ENCODE measurements at regions not wholly inside any gene's neighbourhood (a gene's known extent, or its start where the extent isn't known, plus 50 kb on each side); places are given as distances from the start of the nearest gene placed in this dataset.

DNA sequence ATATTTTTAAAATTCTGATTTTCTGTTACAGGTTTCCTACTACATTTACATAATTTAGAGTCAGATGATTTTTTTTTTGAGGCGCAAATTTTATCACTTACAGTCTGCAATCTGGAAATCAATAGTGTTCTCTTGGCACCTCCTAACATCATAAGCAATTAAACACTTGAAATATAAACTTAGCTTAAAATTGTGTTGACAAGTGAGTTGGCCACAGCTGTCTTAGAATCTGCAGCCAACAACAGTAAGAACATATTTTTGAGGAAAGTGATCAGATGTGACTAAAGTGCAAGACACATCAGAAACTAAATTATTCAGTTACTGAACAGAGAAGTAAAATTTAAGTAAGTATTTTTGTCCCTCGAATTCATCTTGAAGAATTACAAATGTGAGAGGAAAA lies 726.7 kb upstream of the LRATD1 start:
- Mint-ChIP-seq H3K4me3 (no peak overlapping the region), H3K9me3 (peaks cover 9% of the 10 kb centered on the region), H3K4me1 (ENCODE audit: low read depth) (no peaks in the 10 kb centered on the region), H3K27ac (no peak overlapping the region), H3K36me3 (ENCODE audit: low read depth) (no peaks in the 10 kb centered on the region), H3K27me3 (no peaks in the 10 kb centered on the region)

DNA sequence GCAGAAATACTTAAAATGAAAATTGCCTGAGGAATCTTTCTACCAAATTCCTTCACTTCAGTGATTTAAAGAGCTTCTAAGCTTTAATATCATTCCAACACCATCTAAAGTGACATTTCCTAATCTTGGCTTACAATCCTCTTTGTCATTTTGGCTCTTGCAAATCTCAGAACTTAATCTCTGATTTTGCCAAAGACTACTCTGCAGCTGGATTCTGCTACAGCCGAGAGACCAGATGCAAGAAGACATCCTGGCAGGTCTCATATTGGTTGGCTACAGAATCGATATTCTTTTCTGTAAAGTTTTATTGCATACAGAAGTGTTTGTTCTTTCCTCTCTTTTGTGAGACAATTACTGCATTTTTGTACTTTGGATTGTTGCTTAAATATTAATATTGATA lies 716.5 kb upstream of the LRATD1 start:
- no peaks in the 10 kb centered on the region for H3K4me1 Mint-ChIP-seq (ENCODE audit: low read depth)
- no peaks in the 10 kb centered on the region for H3K27me3 Mint-ChIP-seq
- no peaks in the 10 kb centered on the region for H3K36me3 Mint-ChIP-seq (ENCODE audit: low read depth)
- no peak overlapping the region for H3K27ac Mint-ChIP-seq
- H3K9me3 Mint-ChIP-seq, result no peaks in the 10 kb centered on the region
- H3K4me3 Mint-ChIP-seq, result no peak overlapping the region

DNA sequence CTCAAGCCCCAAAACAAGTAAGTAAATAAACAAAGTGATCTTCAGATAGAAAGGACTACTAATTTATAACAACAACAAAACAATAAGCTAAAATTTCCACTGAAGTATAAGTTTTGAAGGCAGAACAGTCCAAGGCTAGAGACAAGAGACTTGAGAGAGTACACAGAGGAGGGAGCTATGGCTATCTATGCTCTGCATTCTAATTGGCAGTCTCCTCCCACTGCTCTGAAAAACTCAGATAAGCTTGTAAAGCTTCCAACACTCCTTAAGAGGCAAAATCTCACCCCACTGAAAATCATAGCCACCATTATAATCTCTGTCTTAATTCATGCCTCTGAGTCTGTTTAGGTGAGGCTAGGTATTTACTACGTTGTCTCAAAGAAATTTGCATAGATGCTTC lies 714.6 kb upstream of the LRATD1 start:
- Mint-ChIP-seq H3K4me3 (no peak overlapping the region), H3K27me3 (no peaks in the 10 kb centered on the region), H3K27ac (no peak overlapping the region), H3K9me3 (peaks cover 7% of the 10 kb centered on the region), H3K4me1 (ENCODE audit: low read depth) (no peaks in the 10 kb centered on the region), H3K36me3 (ENCODE audit: low read depth) (no peaks in the 10 kb centered on the region)

DNA sequence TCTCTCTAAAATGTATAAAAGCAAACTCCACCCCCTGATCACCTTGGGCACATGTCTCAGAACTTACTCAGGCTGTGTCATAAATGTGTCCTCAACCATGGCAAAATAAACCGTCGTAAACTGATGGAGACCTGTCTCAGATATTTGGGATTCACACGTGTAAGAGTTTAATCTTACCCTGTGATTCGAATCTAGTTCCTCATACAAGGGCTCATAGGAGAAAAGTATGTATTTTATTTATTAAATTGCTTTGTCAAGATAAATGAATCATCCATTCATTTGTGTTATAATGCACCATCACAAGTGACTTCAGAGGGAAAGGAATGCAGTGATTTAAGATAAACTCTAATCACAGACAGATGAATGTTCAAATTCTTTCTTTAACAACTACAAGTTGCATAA lies 712.5 kb upstream of the LRATD1 start:
- H3K4me1 Mint-ChIP-seq (ENCODE audit: low read depth), result no peaks in the 10 kb centered on the region
- H3K36me3 Mint-ChIP-seq (ENCODE audit: low read depth), result no peaks in the 10 kb centered on the region
- no peak overlapping the region for H3K4me3 Mint-ChIP-seq
- peaks cover 15% of the 10 kb centered on the region for H3K9me3 Mint-ChIP-seq
- no peaks in the 10 kb centered on the region for H3K27me3 Mint-ChIP-seq
- H3K27ac Mint-ChIP-seq, result no peak overlapping the region

DNA sequence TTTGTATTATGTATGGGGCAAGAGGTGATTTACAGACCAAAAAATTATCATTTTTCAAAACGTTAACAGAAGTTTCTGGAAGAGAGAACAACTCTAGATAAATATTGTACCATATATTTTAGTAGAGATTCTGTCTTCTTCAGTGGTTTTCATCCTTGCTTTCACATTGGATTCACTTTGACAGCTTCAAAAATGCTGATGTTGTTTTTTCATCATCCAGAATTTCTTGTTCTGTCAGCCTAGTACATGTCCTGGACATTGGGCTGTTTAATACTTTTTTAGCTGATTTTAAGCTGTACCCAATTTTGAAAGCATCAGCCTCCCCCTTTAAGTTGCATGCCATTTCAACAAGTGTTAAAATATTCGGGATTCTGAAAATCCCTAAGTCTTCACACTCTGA lies 711.3 kb upstream of the LRATD1 start:
- Mint-ChIP-seq H3K27ac (no peak overlapping the region), H3K27me3 (no peaks in the 10 kb centered on the region), H3K4me1 (ENCODE audit: low read depth) (no peaks in the 10 kb centered on the region), H3K4me3 (no peak overlapping the region), H3K36me3 (ENCODE audit: low read depth) (no peaks in the 10 kb centered on the region), H3K9me3 (peaks cover 15% of the 10 kb centered on the region)

DNA sequence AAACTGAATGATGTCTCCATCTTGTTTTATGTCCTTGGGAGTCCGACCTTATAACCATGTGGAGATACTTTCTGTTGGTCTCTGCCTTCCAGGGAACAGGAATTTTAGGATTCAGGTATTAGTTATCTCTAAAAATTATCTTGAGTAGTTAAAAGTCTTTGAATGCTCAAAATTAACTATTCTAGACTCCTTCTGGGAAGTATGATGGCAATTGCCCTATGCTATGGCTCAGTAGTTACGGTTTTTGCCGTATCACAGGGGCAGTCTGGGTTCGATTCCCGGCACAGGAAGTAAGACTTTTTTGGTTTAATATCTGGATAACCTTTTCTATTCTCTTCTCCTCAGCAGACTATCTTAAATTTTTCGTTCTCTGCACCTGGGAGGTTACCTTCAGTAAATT lies 708.7 kb upstream of the LRATD1 start:
- Mint-ChIP-seq H3K27ac (no peak overlapping the region), H3K9me3 (peaks cover 15% of the 10 kb centered on the region), H3K36me3 (ENCODE audit: low read depth) (no peaks in the 10 kb centered on the region), H3K4me3 (no peak overlapping the region), H3K27me3 (no peaks in the 10 kb centered on the region), H3K4me1 (ENCODE audit: low read depth) (no peaks in the 10 kb centered on the region)

DNA sequence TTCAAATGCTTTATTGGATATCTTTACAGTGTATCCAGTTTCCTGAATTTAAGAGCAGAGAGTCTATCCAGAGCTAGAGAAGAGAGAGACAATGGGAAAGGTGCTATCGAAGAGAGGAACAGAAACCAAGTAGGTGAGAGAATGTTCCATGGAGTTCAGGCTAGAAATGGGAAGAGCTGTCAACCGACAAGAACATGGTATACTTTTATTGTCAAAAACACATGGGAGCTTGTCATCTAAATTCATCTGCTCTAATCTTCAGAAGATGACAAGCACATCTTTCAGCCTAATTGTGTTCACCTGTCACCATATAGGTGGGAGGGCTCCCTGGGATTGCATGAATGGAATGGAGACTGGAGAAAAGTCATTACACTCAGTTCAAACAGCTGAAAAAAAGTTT lies 690.4 kb upstream of the LRATD1 start:
- Mint-ChIP-seq H3K9me3 (peaks cover 8% of the 10 kb centered on the region), H3K4me1 (ENCODE audit: low read depth) (no peaks in the 10 kb centered on the region), H3K27ac (no peak overlapping the region), H3K36me3 (ENCODE audit: low read depth) (no peaks in the 10 kb centered on the region), H3K27me3 (no peaks in the 10 kb centered on the region), H3K4me3 (no peak overlapping the region)

DNA sequence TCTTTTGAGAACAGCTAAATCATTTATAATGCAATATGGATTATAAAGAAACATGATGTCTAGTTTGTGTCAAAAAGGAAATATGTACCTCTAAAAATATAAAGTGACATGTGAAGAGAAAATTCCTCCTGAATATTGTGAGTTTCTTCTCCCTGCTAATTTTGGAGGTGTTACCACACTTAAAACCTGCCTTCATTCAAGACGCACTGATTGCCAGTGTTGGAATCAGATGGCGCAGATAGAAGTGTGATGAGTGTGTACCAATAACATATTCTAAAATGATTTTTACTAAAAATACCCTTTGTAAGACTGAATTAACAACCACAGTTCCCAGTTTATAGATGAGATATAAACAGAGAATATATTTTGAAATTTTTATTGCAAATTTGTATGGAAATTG lies 681.8 kb upstream of the LRATD1 start:
- H3K9me3 Mint-ChIP-seq, result peaks cover 10% of the 10 kb centered on the region
- H3K36me3 Mint-ChIP-seq (ENCODE audit: low read depth), result no peaks in the 10 kb centered on the region
- no peak overlapping the region for H3K4me3 Mint-ChIP-seq
- no peaks in the 10 kb centered on the region for H3K27me3 Mint-ChIP-seq
- no peaks in the 10 kb centered on the region for H3K4me1 Mint-ChIP-seq (ENCODE audit: low read depth)
- no peak overlapping the region for H3K27ac Mint-ChIP-seq

DNA sequence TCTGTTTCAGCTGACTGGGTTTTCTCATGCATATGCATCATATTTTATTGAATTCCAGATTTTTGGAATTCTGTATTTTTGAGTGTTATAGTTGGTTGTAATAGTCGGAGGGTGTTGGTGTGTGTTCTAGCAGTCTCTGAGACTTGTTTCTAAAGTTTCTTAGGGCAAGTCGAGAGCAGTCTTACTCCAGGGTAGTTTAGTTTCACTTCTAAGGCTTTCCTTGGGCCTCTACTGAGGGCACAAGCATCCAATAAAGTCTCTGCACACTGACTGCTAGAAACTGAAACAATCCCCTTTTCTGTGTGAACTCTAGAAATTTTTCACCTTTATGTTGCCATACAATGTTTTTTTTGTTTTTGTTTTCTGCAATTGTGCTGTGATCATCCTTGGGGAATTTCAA lies 663.7 kb upstream of the LRATD1 start:
- Mint-ChIP-seq H3K4me1 (ENCODE audit: low read depth) (no peaks in the 10 kb centered on the region), H3K4me3 (no peak overlapping the region), H3K36me3 (ENCODE audit: low read depth) (no peaks in the 10 kb centered on the region), H3K27me3 (no peaks in the 10 kb centered on the region), H3K9me3 (no peaks in the 10 kb centered on the region), H3K27ac (no peak overlapping the region)

DNA sequence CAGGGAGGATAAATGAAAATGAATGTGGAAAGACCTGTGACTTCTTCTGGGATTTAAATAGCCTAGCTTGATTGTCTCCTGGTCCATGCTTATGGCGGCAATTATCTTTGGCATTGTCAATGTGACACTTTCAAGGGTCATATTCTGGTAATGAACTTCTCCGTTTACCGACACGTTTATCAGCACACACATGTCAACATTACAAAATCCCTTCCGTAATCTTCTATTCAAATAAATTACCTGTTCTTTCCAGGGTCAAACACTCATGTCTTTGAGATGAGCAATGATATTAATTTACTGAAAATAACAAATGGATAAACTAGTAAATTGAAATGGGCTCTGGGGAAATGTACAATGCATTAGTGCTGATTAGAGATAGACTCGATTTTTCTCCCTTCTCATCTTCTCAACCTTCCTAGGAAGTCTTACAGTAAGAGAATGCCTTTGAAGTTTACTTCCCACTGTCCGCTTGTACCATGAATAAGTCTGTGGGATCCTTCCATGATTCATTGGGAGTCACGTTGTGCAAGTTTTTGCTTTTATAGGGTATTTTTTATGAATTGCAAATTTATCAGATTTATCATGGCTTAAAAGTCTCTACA lies 646.3 kb upstream of the LRATD1 start:
- H3K9me3 Mint-ChIP-seq, result peaks cover 11% of the 10 kb centered on the region
- H3K27ac Mint-ChIP-seq, result no peak overlapping the region
- H3K4me1 Mint-ChIP-seq (ENCODE audit: low read depth), result no peaks in the 10 kb centered on the region
- no peak overlapping the region for H3K4me3 Mint-ChIP-seq
- no peaks in the 10 kb centered on the region for H3K36me3 Mint-ChIP-seq (ENCODE audit: low read depth)
- H3K27me3 Mint-ChIP-seq, result no peaks in the 10 kb centered on the region

DNA sequence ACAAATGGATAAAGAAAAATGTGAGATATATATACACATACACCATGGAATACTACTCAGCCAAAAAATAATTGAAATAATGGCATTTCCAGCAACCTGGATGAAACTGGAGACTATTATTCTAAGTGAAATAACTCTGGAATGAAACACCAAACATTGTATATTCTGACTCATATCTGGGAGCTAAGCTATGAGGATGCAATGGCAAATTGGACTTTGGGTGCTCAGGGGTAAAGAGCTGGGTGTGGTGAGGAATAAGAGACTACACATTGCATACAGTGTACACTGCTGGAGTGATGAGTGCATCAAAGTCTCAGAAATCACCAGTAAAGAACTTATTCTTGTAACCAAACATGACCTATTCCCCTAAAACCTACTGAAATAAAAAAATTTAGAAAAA lies 636.0 kb upstream of the LRATD1 start:
- H3K27ac Mint-ChIP-seq, result no peak overlapping the region
- peaks cover 21% of the 10 kb centered on the region for H3K9me3 Mint-ChIP-seq
- no peaks in the 10 kb centered on the region for H3K27me3 Mint-ChIP-seq
- no peaks in the 10 kb centered on the region for H3K4me1 Mint-ChIP-seq (ENCODE audit: low read depth)
- H3K36me3 Mint-ChIP-seq (ENCODE audit: low read depth), result no peaks in the 10 kb centered on the region
- H3K4me3 Mint-ChIP-seq, result no peak overlapping the region

DNA sequence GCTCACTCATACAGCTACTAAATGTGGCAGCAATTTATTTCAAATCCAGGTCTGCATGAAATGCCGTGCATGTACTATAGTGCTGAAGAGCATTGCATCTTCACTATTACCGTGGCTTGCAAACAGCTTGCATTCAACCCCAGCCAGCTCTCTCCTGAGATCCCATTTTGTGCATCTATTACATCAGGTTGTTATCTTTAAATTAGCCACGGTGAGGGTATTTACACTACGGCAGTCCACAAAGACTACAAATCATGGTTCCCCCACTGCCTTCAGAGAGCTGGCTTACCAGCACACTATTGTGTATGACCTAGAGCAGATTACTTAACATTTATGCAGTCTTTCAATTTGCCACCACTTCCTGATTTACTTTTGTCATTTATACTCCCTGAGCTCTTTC lies 621.3 kb upstream of the LRATD1 start:
- Mint-ChIP-seq H3K27ac (no peak overlapping the region), H3K4me3 (no peak overlapping the region), H3K27me3 (no peaks in the 10 kb centered on the region), H3K9me3 (peaks cover 11% of the 10 kb centered on the region), H3K4me1 (ENCODE audit: low read depth) (no peaks in the 10 kb centered on the region), H3K36me3 (ENCODE audit: low read depth) (no peaks in the 10 kb centered on the region)

DNA sequence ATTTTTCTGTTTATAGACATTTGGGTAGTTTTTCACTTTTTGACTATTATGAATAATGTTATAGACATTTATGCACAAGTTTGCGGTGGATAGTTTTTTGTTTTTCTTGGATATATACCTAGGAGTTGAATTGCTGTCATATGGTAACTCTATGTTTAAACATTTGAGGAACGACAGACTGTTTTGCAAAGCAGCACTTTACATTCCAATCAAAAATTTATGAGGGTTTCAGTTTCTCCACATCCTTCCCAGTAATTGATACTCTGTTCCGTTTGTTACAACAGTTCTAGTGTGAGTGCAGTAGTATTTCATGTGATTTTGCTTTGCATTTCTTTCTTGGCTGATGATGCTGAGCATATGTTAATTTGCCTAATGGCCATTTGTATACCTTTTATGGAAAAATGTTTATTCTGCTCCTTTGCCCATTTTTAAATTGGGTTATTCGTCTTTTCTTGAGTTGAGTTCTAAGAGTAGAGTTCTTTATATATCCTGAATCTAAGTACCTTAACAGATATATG lies 617.3 kb upstream of the LRATD1 start:
- H3K4me1 Mint-ChIP-seq (ENCODE audit: low read depth), result no peaks in the 10 kb centered on the region
- H3K9me3 Mint-ChIP-seq, result peaks cover 7% of the 10 kb centered on the region
- H3K4me3 Mint-ChIP-seq, result no peak overlapping the region
- H3K27ac Mint-ChIP-seq, result no peak overlapping the region
- no peaks in the 10 kb centered on the region for H3K36me3 Mint-ChIP-seq (ENCODE audit: low read depth)
- H3K27me3 Mint-ChIP-seq, result no peaks in the 10 kb centered on the region

DNA sequence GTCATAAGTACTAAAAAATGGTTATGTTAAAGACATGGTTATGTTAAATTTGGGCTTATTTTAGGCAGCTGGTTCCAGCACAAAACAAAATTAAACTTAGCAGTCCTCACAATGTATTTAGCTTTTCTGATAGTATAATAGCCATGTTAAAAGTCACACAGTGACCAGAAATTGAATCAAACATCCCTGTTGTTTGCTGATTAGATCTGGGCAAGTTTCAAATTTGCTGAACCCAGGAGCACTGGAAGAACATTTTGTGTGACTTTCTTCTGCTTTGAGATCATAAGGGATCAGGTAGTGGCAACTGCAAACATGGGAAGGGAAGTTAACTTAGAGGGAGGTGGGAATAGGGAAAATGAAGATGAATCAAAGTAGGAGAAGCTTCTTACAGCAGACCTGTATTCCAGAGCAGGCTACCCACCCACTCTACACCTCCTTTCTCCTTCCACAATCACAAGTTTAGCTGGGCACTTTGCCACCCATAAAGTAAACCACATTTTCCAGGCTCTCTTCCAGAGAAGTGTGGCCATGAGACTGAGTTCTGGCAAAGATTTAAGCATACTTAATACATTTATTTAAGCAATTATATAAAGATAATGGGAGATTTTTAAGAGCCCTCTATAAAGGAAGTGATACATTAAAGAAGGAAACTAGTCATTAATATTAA lies 616.1 kb upstream of the LRATD1 start:
- no peaks in the 10 kb centered on the region for H3K4me1 Mint-ChIP-seq (ENCODE audit: low read depth)
- peaks cover 3% of the 10 kb centered on the region for H3K9me3 Mint-ChIP-seq
- H3K36me3 Mint-ChIP-seq (ENCODE audit: low read depth), result no peaks in the 10 kb centered on the region
- no peaks in the 10 kb centered on the region for H3K27me3 Mint-ChIP-seq
- H3K27ac Mint-ChIP-seq, result no peak overlapping the region
- H3K4me3 Mint-ChIP-seq, result no peak overlapping the region

DNA sequence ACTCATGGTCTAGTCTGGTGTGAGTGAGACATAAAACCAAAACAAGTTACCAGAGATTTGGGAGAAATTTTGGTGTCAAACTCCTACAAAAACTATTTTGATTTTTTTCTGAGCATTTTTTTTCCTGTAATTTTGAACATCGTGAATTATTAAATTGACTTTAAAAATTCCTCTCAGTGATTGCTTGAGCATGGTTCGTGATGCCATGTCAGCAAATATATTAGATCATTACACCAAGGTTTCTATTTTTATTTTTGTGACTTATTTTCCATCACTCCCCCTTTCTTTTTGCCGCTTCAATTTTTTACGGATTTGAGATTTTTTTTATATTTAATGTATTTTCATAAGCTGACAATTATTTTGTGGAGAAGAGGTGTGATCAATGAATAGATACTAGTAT lies 613.9 kb upstream of the LRATD1 start:
- H3K27me3 Mint-ChIP-seq, result no peaks in the 10 kb centered on the region
- H3K4me1 Mint-ChIP-seq (ENCODE audit: low read depth), result no peaks in the 10 kb centered on the region
- H3K9me3 Mint-ChIP-seq, result peaks cover 3% of the 10 kb centered on the region
- no peak overlapping the region for H3K27ac Mint-ChIP-seq
- no peak overlapping the region for H3K4me3 Mint-ChIP-seq
- no peaks in the 10 kb centered on the region for H3K36me3 Mint-ChIP-seq (ENCODE audit: low read depth)

DNA sequence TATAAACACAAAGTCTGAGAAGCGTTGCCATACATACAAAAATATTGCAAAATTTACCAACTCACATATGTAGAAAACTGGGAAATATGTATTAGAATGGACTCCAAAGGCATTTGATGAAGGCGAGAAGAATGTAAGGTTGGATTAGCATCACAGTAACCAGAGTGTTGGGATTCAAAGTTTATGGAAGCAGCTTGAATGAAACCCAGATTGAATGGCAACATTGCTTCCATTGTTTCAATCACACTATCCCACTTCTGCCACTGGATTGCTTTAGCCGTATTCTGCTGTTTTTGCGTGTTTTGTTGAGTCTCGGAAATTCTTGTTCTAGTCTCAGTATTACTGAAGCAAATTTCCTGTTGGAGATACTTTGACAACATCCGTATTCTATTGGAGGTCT lies 609.0 kb upstream of the LRATD1 start:
- Mint-ChIP-seq H3K36me3 (ENCODE audit: low read depth) (no peaks in the 10 kb centered on the region), H3K27ac (no peak overlapping the region), H3K4me1 (ENCODE audit: low read depth) (no peaks in the 10 kb centered on the region), H3K27me3 (no peaks in the 10 kb centered on the region), H3K9me3 (peaks cover 4% of the 10 kb centered on the region), H3K4me3 (no peak overlapping the region)

Data from stimulated activated naive CD8-positive, alpha-beta T cell treated with anti-CD3 and anti-CD28 coated beads, Interleukin-15, Interleukin-2, amounts not matched to agents 100 ng/mL and 50 ng/mL, for 24 hours (primary cell).